HG02840 (cell line): ENCODE measurements at regions not wholly inside any gene's neighbourhood (a gene's known extent, or its start where the extent isn't known, plus 50 kb on each side); places are given as distances from the start of the nearest gene placed in this dataset.

Experiments used
- ATAC-seq: cut with Tn5 transposase; IDR thresholded peaks from one replicate; pipeline ENCODE4 v1.9.1; 2021; ENCODE audit warnings: mild to moderate bottlenecking, moderate library complexity, moderate number of reproducible peaks; ENCODE audit not compliant: unreplicated experiment, low FRiP score

DNA sequence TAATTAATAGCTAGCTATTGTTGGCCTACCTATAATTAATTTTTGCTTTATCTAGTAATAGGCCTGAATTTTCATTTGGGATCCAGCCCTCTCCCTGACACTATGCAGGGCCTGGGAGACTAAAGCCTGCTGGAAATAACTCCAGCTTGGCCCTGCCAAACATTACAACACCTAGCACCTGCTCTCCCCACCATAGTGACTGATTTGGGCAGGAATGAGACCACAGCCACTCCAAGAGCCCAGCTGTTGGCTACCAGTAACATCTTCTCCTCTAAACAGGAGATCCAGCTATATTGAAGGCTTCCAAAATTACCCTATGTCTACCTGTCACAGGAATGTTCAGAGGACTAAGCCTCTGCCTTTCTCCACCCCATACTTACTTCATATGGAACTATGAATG lies 225.1 kb downstream of the IDS start:
- ATAC-seq: no peak

DNA sequence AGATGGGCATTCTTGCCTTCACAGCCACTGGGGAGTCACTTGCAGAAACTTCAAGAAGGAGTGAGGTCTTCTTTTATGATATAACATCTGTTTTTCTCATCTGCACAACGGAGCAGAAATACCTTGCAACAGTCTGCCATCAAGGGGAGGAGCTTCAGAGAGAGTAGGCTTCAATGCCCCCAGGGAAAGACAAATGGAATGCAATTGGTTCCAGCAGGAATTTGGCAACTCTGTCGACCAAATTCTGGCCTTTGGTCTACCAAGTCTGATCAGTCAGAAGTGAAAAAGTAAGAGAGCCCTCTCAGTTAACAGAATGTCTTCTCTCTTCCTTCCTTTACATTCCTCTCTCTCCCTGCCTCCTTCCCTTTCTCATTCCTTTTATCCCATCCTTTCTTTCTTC lies 229.3 kb downstream of the IDS start:
- ATAC-seq: no peak

DNA sequence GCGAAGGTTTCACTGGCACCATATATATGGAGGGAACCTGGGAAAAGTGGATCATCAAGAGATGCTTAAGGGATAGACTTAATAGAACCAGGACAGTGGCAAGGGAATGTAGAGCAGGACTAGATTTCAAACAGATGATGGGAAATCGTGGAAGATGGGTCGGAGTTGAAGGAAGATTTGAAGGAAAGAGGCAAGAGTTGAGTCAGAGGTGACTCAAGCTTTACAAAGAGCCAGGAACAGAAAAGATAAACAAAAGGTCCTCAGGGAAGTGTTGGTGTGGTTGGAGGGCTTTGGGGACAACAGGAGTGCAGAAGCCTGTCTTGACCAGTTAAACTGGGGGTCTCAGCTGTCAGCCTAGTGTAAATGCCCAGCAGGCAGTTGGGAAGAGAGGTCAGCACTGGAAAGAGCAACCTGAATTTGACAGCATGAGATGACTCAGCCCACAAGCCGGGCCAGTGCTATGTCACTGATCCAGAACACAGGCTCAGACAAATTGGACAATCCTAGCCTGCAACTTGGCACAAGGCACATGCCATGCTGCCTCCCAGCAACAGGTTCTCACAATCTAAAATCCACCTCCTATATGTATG lies 230.5 kb downstream of the IDS start:
- ATAC-seq: no peak

DNA sequence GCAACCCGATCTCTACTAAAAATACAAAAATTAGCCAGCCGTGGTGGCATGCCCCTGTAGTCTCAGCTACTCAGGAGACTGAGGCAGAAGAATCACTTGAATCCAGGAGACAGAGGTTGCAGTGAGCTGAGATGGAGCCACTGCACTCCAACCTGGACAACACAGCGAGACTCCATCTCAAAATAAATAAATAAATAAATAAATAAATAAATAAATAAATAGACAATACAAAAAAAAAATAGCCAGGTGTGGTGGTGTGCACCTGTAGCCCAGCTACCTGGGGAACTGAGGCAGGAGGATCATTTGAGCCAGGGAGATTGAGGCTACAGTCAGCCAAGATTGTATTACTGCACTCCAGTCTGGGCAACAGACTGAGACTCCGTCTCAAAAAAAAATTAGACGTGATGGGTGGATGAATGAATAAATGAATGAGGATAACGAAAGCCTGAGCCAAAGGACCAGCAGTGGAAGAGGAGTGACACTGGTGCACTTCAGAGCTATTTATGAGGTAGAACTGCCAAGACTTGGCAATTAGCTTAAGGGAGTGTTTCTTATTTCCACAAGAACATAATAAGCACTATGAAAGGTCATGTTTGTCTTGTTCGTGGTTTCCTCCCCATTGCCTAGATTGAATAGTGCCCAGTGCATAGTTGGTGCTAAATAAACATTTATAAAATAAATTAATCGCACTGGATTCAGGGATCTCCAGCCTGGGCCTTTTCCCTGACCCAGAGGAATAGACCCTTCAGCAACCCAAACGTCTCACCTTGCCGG lies 232.2 kb downstream of the IDS start:
- no peak for ATAC-seq

DNA sequence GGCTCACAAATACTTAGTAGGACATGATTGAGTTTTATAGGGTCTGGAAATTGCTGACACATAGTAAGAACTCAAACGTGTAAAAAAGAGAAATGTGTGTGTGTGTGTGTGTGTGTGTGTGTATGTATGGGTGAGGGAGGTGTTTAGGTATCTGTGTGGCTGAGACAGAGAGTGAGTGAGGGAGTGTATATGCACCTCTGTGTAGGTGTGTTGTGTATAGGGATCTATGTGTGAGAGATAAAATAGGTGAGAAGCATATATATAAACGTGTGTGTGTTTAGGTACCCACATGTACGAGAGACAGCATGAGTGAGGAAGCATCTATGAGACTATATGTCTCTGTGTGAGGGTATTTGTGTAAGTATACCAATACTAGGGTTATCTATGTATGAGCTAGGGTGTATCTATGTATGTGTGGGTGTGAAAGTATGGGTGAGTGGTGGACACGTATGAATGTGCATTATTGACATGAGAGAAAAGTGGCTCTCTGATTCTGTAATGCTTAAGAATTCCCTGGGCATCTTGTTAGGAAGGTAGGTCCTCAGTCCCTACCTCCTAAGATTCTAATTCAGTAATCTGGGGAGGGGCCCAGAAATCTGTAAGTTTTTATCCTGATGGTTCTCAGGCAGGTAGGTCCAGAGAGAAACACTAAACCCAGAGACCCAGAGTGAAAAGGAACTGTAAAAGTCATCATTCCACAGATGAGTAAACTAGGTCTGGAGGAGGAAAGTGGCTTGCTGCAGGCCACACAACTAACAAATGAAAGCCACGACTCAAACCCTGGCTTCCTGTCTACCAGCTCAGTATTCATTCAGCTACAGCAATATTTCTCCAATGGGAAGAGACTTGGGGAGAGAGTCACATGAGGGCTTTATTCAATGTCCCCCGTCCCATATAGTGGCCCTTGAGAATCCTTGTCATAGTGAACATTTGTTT lies 237.0 kb downstream of the IDS start:
- ATAC-seq: no peak

DNA sequence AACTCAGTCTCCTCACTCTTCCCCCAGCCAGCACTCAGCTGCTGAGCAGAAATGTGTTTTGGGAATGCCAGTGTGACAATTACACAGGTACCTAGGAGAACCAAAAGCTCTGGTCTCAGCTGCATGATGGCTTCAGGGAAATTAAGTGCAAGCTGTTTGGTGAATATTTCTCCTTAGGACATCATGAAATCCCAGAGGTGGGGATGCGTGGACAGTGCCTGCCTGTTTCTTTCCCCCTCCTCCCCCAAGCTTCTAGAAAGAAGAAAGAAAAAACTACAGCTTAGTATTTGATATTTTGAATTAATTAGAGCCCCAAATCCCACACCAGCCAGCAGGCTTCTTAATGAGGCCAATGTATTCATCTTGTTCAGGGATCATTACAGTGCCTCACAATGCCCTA lies 243.0 kb downstream of the IDS start:
- ATAC-seq: no peak

DNA sequence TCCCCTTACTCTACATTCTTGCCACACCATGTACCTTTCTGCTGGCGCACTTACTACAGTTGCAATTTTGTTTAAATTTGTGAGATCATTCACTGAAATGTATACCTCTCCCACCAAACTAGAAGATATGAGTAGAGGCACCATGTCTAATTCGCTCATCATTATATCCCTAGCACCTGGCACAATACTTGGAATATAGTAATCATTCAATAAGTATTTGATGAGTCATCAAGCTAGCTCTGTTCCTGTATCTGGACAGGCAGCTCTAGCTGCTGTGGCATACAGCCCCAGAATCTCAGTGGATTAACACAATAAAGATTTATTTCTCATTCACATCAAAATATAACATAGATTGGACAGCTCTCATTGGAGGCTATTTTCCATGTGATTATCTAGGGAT lies 245.9 kb downstream of the IDS start:
- ATAC-seq: no peak

DNA sequence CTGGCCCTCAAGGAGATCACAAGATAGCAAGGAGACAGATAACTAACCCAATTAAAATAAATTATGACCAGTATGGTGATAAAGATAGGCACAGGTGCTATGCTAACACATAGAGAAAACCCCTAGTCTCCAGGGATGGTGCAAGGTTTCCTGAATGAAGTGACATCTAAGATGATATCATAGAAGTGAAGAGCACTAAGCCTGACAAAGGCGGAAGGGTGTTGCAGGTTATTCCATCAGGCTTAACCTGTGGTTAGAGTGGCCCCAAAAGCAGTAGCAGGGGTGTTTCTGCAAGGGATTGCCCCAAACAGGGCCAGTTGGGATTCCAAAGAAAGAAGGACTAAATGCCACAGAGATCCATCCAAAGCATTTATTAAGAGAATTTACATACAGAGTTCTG lies 249.2 kb downstream of the IDS start:
- ATAC-seq: no peak

DNA sequence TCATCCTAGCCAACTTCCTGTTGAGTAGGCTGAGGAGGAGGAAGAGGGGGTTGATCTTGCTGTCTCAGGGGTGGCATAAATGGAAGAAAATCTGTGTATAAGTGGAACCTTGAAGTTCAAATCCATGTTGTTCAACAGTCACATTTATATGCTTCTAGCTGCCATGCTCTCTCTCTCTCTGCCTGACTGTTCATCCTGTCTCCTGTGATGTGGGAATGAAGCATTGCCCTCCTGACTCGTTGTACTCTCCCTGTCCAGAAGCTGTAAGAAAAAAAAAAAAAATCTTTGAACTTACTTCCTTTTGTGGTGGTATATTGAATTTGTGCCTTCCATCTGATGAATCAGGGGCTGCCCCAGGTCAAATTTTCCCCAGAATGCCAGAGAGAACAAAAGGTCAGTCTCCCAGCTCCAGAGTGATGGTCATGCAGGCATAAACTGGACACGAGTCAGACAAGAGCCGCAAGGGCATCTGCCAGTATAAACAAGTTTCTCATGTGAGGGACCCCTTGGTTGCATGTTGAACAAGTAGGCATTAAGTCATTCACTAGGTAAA lies 257.0 kb downstream of the IDS start:
- ATAC-seq: no peak

DNA sequence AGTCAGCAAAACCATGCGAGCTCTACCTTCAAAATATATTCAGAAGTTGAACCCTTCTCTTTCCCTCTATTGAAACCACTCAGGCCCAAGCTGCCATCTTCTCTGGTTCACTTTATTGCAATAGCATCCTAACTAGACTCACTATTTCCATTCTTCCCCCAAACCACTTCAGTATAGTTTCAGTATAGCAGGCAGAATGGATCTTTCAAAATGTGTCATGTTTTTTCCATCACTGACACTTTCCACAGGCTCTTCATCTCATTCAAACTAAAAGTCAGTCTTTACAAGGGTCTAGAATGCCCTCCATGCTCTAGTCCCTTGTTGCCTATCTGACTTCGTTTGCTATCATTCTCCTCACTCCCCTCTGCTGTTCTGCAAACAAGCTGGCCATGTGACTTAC lies 274.4 kb downstream of the IDS start:
- no peak for ATAC-seq

DNA sequence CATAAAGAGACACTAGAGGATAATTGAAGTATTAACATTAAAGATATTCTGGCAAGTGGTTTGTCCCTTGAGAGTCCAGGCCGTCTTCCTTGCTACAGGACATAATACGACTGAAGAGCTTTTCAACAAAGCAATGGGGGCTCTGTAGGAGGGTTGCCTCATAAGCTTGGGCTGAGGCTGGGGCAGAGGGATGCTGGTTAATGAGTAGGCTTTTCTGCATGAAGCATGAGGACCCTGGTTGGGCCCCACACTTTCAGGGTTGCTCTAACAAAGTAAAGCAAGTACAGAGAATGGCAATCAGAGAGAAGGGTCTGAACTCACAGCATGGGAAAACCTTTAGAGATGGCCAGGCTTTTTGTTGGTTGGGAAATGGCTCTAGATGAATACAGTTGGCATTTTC lies 281.3 kb downstream of the IDS start:
- no peak for ATAC-seq

DNA sequence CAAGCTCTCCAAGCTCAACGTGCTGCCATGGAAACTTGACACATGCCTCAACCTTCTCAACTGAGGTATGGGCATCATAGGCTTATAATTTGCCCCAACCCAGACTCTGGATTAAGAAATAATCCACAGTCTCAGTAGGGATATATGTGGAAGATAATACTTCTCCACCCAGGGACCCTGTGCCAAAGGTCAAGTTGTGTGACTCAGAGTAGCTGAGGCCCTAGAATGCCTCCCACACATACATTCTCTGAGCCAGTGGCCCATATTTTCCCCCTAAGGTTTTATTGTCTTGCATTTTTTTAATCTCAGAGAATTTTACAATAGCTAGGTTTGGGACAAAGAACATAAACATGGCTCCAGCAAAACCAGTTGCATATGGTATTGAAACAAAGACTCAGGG lies 283.1 kb downstream of the IDS start:
- no peak for ATAC-seq

DNA sequence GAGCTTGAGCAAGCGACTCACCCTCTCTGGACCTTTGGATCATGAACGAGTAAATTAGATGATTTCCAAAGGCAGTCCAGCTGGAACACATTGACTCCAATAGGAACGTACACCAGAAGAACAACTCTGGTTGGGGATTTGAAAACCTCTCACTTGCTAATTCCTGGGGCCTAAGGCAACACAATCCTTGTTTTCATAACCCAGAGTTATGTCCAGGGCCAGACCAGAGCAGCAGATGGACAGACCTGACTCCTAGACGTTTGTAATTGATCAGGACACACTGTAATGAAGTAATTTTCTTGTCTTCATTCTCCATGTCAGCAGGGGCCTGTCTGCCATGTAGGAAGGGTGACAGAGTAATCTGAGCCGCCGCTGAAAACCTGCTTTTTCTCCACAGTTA lies 283.9 kb downstream of the IDS start:
- ATAC-seq: no peak

DNA sequence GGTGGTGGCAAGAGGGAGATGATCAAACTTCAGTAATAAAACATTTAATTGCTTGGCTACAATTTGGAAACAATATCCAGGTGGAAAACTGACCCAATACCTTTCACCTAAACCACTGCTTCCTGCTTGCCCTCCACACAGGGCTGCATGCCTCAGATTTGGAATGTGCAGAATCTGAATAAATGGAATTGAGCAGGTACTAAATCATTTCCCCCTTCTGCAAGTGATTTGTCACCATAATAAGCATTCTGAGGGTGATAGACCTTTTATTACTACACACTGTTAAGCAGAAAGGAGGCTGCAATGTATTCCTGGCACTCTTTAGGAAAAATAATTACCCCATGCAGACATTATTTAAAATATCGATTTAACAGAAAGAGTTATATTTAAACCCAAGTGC lies 291.8 kb downstream of the IDS start:
- no peak for ATAC-seq

DNA sequence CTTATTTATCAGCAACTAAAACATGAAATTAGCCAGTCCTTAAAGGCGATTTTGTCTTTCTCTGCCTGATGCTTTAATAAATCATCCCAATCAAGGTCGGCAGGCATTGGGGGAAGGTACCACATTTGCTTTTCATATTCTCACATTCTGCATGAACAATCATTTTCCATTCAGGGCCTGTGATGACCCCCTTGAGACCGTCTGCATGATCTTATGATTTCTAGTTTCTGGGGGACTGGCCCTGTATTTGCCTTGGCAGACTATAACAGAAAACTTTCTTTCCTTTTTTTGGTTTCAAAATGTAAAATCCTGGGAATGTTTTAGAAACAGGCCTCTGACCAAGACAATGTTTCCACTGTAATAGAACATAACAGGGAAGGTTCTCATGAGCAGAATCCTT lies 296.8 kb downstream of the IDS start:
- no peak for ATAC-seq

DNA sequence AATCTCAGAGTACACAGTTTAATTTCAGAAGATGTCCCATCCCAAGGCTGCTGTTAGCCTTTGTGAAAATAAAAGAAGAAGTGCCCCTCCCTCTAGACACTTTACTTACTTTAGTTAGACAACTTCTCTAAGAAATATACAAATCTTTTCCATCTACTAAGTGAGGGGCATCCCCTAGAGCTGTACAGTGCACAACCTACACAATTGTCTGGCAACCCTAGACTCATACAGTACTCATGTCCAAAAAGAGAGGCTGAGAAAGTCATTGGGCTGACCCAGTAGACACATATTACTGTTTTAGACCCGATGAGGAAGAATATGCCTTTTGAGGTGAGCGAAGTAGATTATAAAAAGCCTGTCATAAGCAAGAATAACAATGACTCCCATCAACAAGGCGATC lies 297.6 kb downstream of the IDS start:
- no peak for ATAC-seq

DNA sequence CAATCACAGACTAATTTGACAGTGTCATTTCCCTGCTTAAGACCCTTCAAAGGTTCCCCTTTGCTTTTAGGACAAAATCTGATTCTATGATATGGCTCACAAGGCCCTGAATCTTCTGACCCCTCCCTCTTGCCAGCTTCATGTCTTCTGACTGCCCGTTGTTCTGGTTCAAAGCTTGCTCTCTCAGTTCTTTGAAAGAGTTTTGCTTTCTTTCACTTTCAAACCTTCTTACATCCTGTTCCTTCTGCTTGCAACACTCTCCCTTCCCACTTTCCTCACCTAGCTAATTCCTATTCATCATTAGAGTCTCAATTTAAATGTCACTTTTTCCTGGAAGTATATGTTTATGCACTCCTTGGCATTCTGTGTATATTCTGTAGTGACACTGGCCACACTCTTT lies 299.2 kb downstream of the IDS start:
- no peak for ATAC-seq

DNA sequence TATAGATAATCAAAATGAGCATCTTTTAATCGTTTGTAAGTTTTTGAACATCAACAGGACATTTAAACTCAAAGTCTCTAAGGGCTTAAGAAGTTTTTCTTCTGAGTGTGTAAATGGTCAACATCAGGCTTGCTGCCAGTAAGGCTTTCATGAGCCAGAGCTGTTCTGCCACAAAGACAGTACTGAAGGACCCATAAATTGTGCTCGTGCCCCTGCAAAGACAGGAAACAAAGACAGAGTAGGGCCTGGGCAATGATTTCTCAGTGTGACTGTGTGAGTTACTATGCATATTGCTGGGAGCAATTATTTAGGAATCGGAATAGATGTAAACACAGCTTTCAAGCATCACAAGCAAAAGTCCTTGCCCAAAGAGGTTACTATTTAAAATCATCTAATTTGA lies 300.0 kb downstream of the IDS start:
- ATAC-seq: no peak

DNA sequence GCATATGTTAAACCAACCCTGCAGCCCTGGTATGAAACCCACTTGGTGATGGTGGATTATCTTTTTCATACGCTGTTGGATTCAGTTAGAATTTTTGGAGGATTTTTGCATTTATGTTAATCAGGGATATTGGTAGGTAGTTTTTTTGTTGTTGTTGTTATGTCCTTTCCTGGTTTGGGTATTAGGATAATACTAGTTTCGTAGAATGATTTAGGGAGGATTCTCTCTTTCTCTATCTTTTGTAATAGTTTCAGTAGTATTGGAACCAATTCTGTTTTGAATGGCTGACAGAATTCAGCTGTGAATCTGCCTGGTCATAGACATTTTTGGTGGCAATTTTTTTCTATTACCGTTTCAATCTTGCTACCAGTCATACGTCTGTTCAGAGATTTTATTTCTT lies 305.4 kb downstream of the IDS start:
- no peak for ATAC-seq

DNA sequence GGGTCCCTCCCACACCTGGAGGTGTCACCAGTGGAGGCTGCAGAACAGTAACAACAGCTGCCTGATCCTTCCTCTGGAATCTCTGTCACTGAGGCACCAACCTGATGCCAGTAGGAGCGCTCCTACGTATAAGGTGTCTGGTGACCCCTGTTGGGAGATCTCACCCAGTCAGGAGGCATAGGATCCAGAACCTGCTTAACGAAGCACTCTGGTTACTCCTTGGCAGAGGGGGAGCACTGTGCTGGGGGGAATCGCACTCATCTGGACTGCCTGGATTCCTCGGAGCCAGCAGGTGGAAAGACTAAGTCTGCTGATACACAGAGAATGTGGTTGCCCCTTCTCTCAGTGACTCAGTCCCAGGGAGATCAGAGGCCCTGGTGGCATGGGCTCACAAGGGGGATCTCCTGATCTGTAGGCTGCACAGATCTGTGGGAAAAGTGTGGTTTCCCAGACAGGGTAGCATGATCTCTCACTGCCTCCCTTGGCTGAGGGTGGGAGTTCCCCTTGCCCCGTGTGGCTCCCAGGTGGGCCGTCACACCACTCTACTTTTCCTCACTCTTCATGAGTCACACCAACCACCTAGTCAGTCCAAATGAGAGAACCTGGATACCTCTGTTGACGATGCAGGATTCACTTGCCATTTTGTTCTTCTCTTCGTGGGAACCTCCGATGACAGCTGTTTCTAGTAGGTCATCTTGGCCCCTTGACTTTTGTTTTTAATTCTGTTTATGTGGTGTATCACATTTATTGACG lies 305.9 kb downstream of the IDS start:
- no peak for ATAC-seq
